Natural killer cell (primary cell): ENCODE measurements at regions not wholly inside any gene's neighbourhood (a gene's known extent, or its start where the extent isn't known, plus 50 kb on each side); places are given as distances from the start of the nearest gene placed in this dataset.

ENCODE experiments used
- ATAC-seq, 3 donors: fragments of 150-1000 bp in 2 of 3; fragments of 200-7000 bp in 1 of 3; cut with Tn5 transposase; 1 replicate in 1 of 3; 2 replicates in 2 of 3; pipeline ENCODE4 v1.10.0; 2021; ENCODE audit warnings: mild to moderate bottlenecking in 2 of 3, moderate library complexity in 2 of 3
- DNase-seq, 2 donors: peaks; one replicate each; pipeline versions ENCODE4 v3.0.0 to v3.0.0-alpha.2; 2013 to 2021; ENCODE audit warnings: mixed read lengths in 1 of 2
- H3K27ac ChIP-seq: one replicate; pipeline ENCODE4 v1.5.1; 2013; ENCODE audit warnings: mild to moderate bottlenecking, low read length
- H3K27me3 ChIP-seq: one replicate; pipeline ENCODE4 v1.6.1; 2013; ENCODE audit warnings: low read length; ENCODE audit not compliant: control insufficient read depth, insufficient read depth
- H3K36me3 ChIP-seq: one replicate; pipeline ENCODE4 v1.6.1; 2013; ENCODE audit warnings: low read length; ENCODE audit not compliant: control insufficient read depth, insufficient read depth
- H3K4me1 ChIP-seq: one replicate; pipeline ENCODE4 v1.6.1; 2013; ENCODE audit warnings: low read length; ENCODE audit not compliant: control insufficient read depth, insufficient read depth
- H3K4me3 ChIP-seq: one replicate; pipeline ENCODE4 v1.5.1; 2013; ENCODE audit warnings: low read length
- H3K9me3 ChIP-seq: one replicate; pipeline ENCODE4 v1.6.1; 2013; ENCODE audit warnings: low read length; ENCODE audit not compliant: control insufficient read depth, insufficient read depth
- H3K27ac Mint-ChIP-seq, 2 donors: one replicate each; pipeline ENCODE4 v1.8.0; 2022; ENCODE audit warnings: mild to moderate bottlenecking in 2 of 2, mixed read lengths in 2 of 2, moderate library complexity in 1 of 2
- H3K27me3 Mint-ChIP-seq, 2 donors: one replicate each; pipeline ENCODE4 v1.8.0; 2022; ENCODE audit warnings: low read depth in 2 of 2, mixed read lengths in 2 of 2
- H3K36me3 Mint-ChIP-seq: one replicate; pipeline ENCODE4 v1.8.0; 2022; ENCODE audit warnings: mixed read lengths
- H3K4me1 Mint-ChIP-seq, 2 donors: one replicate each; pipeline ENCODE4 v1.8.0; 2022; ENCODE audit warnings: mixed read lengths in 2 of 2
- H3K4me3 Mint-ChIP-seq: one replicate; pipeline ENCODE4 v1.8.0; 2022; ENCODE audit warnings: mild to moderate bottlenecking, moderate library complexity, mixed read lengths
- H3K9me3 Mint-ChIP-seq, 2 donors: one replicate each; pipeline ENCODE4 v1.8.0; 2022; ENCODE audit warnings: mixed read lengths in 2 of 2
- WGBS: methylation state at CpG from one replicate; pipeline ENCODE4 v1.1.7; 2013; ENCODE audit warnings: missing lambda C conversion rate; ENCODE audit not compliant: insufficient coverage; 5-methylcytosine and 5-hydroxymethylcytosine counted together
- intact Hi-C: fragments of 100-400 bp; cut with micrococcal nuclease; formaldehyde crosslinking; loops from one replicate; pipeline ENCODE4 v1.14.2; 2022
- TF ChIP-seq, protein P1 (sequence below): fragments of 200-600 bp; IDR thresholded peaks from one replicate; pipeline ENCODE4 v1.8.0; 2022; ENCODE audit warnings: antibody characterized with exemption

GRCh38 chr1:186557147-186557777 lies 96.3 kb upstream of the PDC start:
- TF ChIP-seq, protein P1, sequence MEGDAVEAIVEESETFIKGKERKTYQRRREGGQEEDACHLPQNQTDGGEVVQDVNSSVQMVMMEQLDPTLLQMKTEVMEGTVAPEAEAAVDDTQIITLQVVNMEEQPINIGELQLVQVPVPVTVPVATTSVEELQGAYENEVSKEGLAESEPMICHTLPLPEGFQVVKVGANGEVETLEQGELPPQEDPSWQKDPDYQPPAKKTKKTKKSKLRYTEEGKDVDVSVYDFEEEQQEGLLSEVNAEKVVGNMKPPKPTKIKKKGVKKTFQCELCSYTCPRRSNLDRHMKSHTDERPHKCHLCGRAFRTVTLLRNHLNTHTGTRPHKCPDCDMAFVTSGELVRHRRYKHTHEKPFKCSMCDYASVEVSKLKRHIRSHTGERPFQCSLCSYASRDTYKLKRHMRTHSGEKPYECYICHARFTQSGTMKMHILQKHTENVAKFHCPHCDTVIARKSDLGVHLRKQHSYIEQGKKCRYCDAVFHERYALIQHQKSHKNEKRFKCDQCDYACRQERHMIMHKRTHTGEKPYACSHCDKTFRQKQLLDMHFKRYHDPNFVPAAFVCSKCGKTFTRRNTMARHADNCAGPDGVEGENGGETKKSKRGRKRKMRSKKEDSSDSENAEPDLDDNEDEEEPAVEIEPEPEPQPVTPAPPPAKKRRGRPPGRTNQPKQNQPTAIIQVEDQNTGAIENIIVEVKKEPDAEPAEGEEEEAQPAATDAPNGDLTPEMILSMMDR: no peak
- H3K9me3 ChIP-seq: no peaks in the 10 kb centered on the region
- Mint-ChIP-seq H3K9me3 (peaks cover 4 to 8% of the 10 kb centered on the region in 2 donors), H3K36me3 (peaks cover 3% of the 10 kb centered on the region), H3K4me1 (no peaks in the 10 kb centered on the region), H3K4me3 (no peak overlapping the region), H3K27ac (no peak overlapping the region), H3K27me3 (peaks cover 0 to 2% of the 10 kb centered on the region in 2 donors)
- no peak overlapping the region for H3K4me3 ChIP-seq
- no peak for DNase-seq
- H3K36me3 ChIP-seq: no peaks in the 10 kb centered on the region
- WGBS: 80% methylated on average over 1 of the region's 2 CpGs
- intact Hi-C loops: no loop called here
- no peaks in the 10 kb centered on the region for H3K27me3 ChIP-seq
- ATAC-seq: no peak
- H3K27ac ChIP-seq: no peak overlapping the region
- H3K4me1 ChIP-seq: no peaks in the 10 kb centered on the region

DNA sequence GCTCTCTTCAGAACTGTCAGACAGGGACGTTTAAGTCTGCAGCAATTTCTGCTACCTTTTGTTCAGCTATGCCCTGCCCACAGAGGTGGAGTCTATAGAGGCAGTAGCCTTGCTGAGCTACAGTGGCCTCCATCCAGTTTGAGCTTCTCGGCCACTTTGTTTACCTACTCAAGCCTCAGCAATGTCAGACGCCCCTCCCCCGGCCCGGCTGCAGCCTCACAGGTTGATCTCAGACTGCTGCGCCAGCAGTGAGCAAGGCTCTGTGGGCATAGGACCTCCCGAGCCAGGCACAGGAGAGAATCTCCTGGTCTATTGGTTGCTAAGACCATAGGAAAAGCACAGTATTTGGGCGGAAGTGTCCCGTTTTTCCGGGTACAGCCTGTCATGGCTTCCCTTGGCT lies 89.9 kb upstream of the PDC start:
- 94% methylated on average over 10 of the region's 10 CpGs for WGBS
- TF ChIP-seq, protein P1: no peak
- H3K4me1 Mint-ChIP-seq: no peaks in the 10 kb centered on the region
- peaks cover 15% of the 10 kb centered on the region for H3K36me3 Mint-ChIP-seq
- no peak for DNase-seq
- no peak overlapping the region for H3K27ac ChIP-seq
- H3K27ac Mint-ChIP-seq: no peak overlapping the region
- no peaks in the 10 kb centered on the region for H3K27me3 Mint-ChIP-seq
- ATAC-seq: no peak
- peaks cover 21 to 27% of the 10 kb centered on the region in 2 donors for H3K9me3 Mint-ChIP-seq
- no peaks in the 10 kb centered on the region for H3K36me3 ChIP-seq
- intact Hi-C loops: no loop called here
- no peaks in the 10 kb centered on the region for H3K27me3 ChIP-seq
- H3K4me3 Mint-ChIP-seq: no peak overlapping the region
- no peaks in the 10 kb centered on the region for H3K4me1 ChIP-seq
- no peak overlapping the region for H3K4me3 ChIP-seq
- H3K9me3 ChIP-seq: no peaks in the 10 kb centered on the region

DNA sequence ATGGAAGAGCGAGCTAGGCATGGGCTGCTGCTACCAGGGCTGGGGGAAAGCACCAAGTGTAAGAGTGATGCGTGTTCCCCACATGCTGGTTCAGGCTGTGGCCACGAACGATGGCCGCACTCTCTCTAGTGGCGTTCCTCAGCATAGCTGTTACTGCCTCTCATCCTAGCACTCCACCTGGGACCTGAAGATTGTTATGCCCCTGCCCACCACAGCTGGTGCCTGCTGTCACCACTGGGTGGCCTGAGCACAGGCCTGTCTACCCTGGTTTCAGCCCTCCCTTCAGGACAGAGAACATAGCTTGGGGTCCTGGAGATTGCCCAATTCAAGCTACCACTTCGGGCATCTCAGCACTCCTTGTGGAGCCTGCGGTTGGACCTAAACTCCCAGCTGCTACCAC lies 80.1 kb upstream of the PDC start:
- ATAC-seq (no peak), DNase-seq (no peak)
- H3K27me3 Mint-ChIP-seq: no peaks in the 10 kb centered on the region
- Histone ChIP-seq H3K36me3 (no peaks in the 10 kb centered on the region), H3K9me3 (peaks cover 18% of the 10 kb centered on the region), H3K27ac (no peak overlapping the region), H3K4me1 (no peaks in the 10 kb centered on the region), H3K27me3 (no peaks in the 10 kb centered on the region), H3K4me3 (no peak overlapping the region)
- no peak overlapping the region for H3K27ac Mint-ChIP-seq
- peaks cover 16% of the 10 kb centered on the region for H3K36me3 Mint-ChIP-seq
- H3K4me1 Mint-ChIP-seq: no peaks in the 10 kb centered on the region
- intact Hi-C loops: no loop called here
- TF ChIP-seq, protein P1: no peak
- 86% methylated on average over 8 of the region's 8 CpGs for WGBS
- no peak overlapping the region for H3K4me3 Mint-ChIP-seq
- peaks cover 14% of the 10 kb centered on the region in 2 donors for H3K9me3 Mint-ChIP-seq

DNA sequence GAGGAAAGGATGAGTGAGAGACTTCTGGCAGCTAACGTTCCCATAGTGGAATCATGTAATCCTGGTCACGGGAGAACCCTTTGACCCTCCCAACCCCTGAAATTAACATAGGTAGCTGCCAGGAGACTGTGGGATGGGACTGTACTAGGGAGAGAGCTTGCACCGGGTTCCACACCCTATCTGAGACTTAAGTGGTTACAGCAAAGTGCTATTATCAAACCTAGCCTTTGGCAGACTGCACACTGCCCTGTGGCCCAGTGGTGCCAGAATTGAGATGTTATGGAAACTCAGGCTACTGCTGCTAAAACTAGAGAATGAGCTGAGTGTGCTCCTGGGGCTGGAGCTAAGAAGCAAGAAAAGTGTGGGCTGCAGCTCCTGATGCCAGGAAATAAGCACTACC lies 79.6 kb upstream of the PDC start:
- Mint-ChIP-seq H3K27ac (no peak overlapping the region), H3K4me3 (no peak overlapping the region), H3K4me1 (no peaks in the 10 kb centered on the region), H3K36me3 (peaks cover 16% of the 10 kb centered on the region), H3K9me3 (peaks cover 14% of the 10 kb centered on the region in 2 donors), H3K27me3 (no peaks in the 10 kb centered on the region)
- 92% methylated on average over 3 of the region's 3 CpGs for WGBS
- DNase-seq: no peak
- TF ChIP-seq, protein P1: no peak
- intact Hi-C loops: no loop called here
- H3K27ac ChIP-seq: no peak overlapping the region
- H3K9me3 ChIP-seq: peaks cover 18% of the 10 kb centered on the region
- ATAC-seq: no peak
- H3K4me3 ChIP-seq: no peak overlapping the region
- H3K27me3 ChIP-seq: no peaks in the 10 kb centered on the region
- no peaks in the 10 kb centered on the region for H3K4me1 ChIP-seq
- H3K36me3 ChIP-seq: no peaks in the 10 kb centered on the region
